Left kidney (tissue), 1 donor: ENCODE measurements at regions not wholly inside any gene's neighbourhood (a gene's known extent, or its start where the extent isn't known, plus 50 kb on each side); places are given as distances from the start of the nearest gene placed in this dataset.
A peak's percentile ranks its signal among the peaks of the same experiment; 100 is the strongest.

Experiments used
- DNase-seq: peaks from one replicate; pipeline ENCODE4 v3.0.0-alpha.2; 2013

- no peak for DNase-seq
These were observed 734.6 kb upstream of the SORCS1 start for GRCh38 chr10:107899075-107899474.

- DNase-seq, result no peak
These were observed 733.9 kb upstream of the SORCS1 start for GRCh38 chr10:107898392-107898791.

DNA sequence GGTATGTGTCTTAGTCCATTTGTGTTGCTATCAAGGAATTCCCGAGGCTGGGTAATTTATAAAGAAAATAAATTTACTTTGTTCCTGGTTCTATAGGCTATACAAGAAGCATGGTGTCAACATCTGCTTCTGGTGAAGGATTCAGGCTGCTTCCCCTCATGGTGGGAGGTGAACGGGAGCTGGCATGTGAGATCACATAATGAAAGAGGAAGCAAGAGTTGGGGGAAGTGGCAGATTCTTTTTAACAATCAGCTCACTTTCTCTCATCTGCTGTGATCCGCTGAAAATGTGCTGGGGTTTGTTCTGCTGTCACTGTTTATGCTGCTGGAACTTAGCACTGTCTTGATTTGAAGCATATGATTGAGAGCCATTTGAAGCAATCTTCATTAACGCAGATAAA is 730.0 kb upstream of the SORCS1 start:
- no peak for DNase-seq

- no peak for DNase-seq
These were observed 724.6 kb upstream of the SORCS1 start for GRCh38 chr10:107889105-107889504.

DNA sequence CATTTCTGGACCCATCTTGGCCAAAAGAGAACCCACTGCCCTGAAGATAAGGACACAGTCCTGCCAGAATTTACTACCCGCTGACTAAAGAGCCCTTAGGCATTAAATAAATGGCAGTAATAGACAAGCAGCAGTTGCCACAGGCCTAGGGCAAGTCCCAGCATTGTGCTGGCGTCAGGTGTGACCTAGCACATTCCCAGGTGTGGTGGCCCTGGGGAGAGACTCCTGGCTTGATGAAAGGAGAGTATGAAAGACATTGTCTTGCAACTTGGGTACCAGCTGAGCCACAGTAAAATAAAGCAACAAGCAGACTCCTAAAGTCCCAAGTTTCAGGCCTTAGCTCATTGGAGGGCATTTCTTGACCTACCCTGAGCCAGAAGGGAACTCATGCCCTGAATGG is 715.7 kb upstream of the SORCS1 start:
- DNase-seq, result no peak

GRCh38 chr10:107873007-107873406 is 708.5 kb upstream of the SORCS1 start:
- DNase-seq, result no peak

- DNase-seq, result no peak
These were observed 701.2 kb upstream of the SORCS1 start for GRCh38 chr10:107865691-107866090.

GRCh38 chr10:107859065-107859464 is 694.6 kb upstream of the SORCS1 start:
- no peak for DNase-seq

GRCh38 chr10:107856047-107856315 is 691.5 kb upstream of the SORCS1 start:
- DNase-seq, result no peak

GRCh38 chr10:107855301-107856046 is 691.0 kb upstream of the SORCS1 start:
- no peak for DNase-seq

- DNase-seq, result no peak
These were observed 684.3 kb upstream of the SORCS1 start for GRCh38 chr10:107848726-107849360.

GRCh38 chr10:107847620-107848019 is 683.1 kb upstream of the SORCS1 start:
- DNase-seq, result no peak

DNA sequence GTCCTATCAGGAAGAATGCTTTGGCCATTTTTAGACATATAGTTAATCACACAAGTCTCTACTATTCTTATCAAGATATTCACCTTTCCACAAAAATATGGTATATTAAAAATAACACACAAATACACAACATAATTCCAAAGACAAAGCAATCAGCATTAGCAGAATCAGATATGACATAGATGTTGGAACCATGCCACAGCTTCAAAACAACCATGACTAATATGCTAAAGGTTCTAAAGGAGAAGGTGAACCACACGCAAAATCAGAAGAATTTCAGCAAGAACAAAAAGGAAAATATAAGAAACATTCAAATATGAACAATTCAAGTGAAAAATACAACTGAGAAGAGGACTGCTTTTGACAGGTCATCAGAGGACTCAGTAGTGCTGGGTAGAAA is 670.2 kb upstream of the SORCS1 start:
- no peak for DNase-seq

DNA sequence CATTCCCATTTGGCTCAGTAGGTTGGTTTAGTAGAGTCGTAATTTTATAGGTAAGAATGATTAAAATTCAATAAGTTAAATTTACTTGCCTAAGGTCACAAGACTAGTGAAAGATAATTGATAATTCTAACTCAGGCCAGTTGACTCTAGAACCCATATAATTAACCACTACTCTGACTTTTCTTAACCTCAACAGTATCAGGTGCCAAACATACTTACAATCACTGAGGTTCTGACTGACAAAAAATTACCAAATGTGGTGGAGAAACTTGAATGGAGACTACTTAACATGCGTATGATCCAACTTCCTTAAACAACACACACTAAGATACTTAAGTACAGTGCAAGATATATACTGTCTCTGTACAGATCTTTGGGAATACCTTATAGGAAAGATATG is 667.3 kb upstream of the SORCS1 start:
- no peak for DNase-seq

DNA sequence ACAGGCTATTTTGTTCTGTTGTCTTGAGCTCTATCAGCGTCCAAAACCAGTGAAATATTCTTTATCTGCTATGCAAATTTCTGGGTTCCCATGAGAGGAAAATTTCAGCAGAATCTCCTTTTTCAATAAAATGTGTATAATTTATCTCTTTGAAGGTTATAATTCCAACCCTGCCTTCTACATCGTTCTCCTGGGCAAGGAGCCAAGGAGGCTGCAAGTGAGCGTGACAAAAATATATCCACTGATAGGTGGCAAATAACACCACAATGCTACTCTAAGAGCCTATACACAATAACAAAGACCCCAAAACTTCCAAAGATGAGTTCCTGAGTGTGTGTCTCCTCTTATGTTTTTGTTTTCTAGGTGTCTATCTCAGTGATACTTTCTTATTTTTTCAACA is 664.7 kb upstream of the SORCS1 start:
- no peak for DNase-seq

DNA sequence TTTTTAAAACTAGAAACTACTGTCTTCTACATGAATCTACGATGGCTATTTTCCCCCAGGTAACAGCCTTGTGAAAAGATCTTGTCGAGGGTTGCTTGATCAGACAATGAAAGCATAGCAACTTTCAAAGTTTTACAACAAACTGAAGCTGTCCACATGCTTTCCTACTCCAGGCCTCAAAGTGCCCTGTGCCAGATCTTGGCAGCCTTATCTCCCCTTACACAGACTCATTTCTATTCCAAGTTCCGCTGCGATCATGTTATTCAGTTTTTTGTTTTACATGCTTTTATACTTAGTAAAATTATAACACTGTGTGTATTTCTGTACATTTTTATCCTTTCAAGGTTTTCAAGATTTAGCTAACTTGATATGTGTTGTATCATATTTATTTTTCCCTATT is 661.7 kb upstream of the SORCS1 start:
- DNase-seq, result no peak

DNA sequence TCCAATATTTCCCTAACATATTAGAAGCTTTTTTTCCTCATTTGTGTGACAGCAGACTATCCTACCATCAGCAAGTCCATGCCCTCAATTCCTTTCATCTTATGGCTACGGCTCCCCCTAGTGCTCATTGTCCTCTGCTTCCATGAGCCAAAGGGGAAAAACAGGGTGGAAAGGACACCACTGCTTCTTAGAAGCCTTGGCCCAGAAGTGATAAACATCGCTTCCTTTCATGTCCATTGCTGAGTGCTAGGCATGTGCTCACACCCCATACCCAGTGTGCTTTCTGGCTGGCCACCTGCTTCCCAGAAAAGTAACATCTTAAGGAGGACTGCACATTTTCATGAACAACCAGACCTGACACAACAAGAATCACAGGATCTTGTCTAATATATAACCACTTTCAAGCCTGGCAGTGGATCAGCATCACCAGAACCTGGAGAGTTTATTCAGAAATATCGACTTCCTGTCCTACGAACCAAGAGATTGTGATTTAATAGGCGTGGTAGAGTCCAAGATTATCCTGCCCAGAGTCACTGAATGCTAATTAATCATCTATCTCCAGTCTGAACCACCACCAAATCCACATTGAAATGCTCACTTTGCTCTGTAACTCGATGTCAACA is 650.5 kb upstream of the SORCS1 start:
- DNase-seq, result peak; percentile 72

GRCh38 chr10:107813451-107814162 is 649.1 kb upstream of the SORCS1 start:
- DNase-seq, result no peak

DNA sequence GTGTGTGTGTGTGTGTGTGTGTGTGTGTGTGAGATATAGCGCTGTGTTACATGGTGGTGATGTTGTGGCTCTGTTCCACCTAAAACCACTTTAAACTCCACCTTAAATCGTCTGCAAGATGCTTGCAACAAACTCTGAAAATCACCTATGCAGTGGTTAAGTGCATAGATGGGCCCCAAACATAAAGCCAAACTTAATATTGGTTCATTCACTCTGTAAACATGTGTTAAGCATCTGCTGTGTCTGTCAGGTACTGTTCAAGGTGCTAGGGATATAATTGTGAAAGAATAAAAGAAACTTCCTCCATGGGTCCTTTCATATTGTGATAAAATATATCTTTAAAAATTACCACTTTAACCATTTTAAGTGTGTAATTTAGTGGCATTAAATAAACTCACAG is 645.4 kb upstream of the SORCS1 start:
- DNase-seq, result no peak

- DNase-seq, result no peak
These were observed 643.3 kb upstream of the SORCS1 start for GRCh38 chr10:107807836-107808235.

- no peak for DNase-seq
These were observed 641.5 kb upstream of the SORCS1 start for GRCh38 chr10:107806026-107806425.

GRCh38 chr10:107803546-107803945 is 639.0 kb upstream of the SORCS1 start:
- no peak for DNase-seq

GRCh38 chr10:107800061-107800460 is 635.6 kb upstream of the SORCS1 start:
- no peak for DNase-seq
